ENCODE measurements at regions not wholly inside any gene's neighbourhood (a gene's known extent, or its start where the extent isn't known, plus 50 kb on each side); places are given as distances from the start of the nearest gene placed in this dataset.

GRCh38 chr2:11024687-11025086 is 113.0 kb downstream of the KCNF1 start:
- Mint-ChIP-seq H3K36me3 (ENCODE audit: insufficient read depth in 1 of 3, low read depth in 3 of 3) (no peaks in the 10 kb centered on the region), H3K27ac (no peak overlapping the region; a peak in 1 of 7 replicates)

More at GRCh38 chr2:11024687-11025086, 113.0 kb downstream of the KCNF1 start:
- Histone ChIP-seq H3T11ph (ENCODE audit: low read length) (no peak overlapping the region), H3K27ac (ENCODE audit: insufficient read length, low read depth, low read length) (no peak overlapping the region), H3K56ac (ENCODE audit: insufficient read length, low read depth, low read length) (no peak overlapping the region), H4K8ac (replicated peaks; ENCODE audit: insufficient read length, low read depth, low read length) (no peak overlapping the region), H2BK20ac (ENCODE audit: low read depth, low read length, poor library complexity, severe bottlenecking) (no peak overlapping the region), H3K79me2 (ENCODE audit: insufficient read depth, low read length) (no peaks in the 10 kb centered on the region), H3K9me3 (ENCODE audit: control insufficient read depth, low read depth, low read length) (no peaks in the 10 kb centered on the region), H4K5ac (ENCODE audit: insufficient read length, low read depth, low read length) (no peak overlapping the region), H2BK12ac (ENCODE audit: insufficient read length, low read depth, low read length) (no peak overlapping the region), H3K18ac (ENCODE audit: insufficient read length, low read depth, low read length) (no peak overlapping the region), H4K91ac (ENCODE audit: insufficient read length, low read depth, low read length) (no peak overlapping the region), H2BK15ac (ENCODE audit: low read depth, low read length) (no peak overlapping the region), H3K4me2 (ENCODE audit: insufficient read depth, insufficient read length, low read length) (no peak overlapping the region), H3K9ac (ENCODE audit: extremely low read depth, insufficient read length, low read length) (no peak overlapping the region), H3K23me2 (ENCODE audit: insufficient read length, low read depth, low read length, poor library complexity, severe bottlenecking) (no peaks in the 10 kb centered on the region), H3K4ac (ENCODE audit: low read depth, low read length) (no peak overlapping the region), H4K20me1 (ENCODE audit: control insufficient read depth, insufficient read depth, insufficient read length) (no peaks in the 10 kb centered on the region), H3K27me3 (ENCODE audit: insufficient read depth, low read length) (no peaks in the 10 kb centered on the region), H2BK120ac (ENCODE audit: low read depth, low read length, poor library complexity, severe bottlenecking) (no peak overlapping the region), H3K4me1 (ENCODE audit: insufficient read depth, low read length) (no peaks in the 10 kb centered on the region; the same call in 1 of the 2 replicates), H2BK5ac (ENCODE audit: insufficient read length, low read length) (no peak overlapping the region), H3K14ac (ENCODE audit: insufficient read depth, low read length) (no peak overlapping the region), H3K23ac (ENCODE audit: insufficient read length, low read depth, low read length) (no peak overlapping the region), H2AK5ac (ENCODE audit: insufficient read length, low read length) (no peak overlapping the region), H3K79me1 (ENCODE audit: insufficient read depth, low read depth, low read length, poor library complexity, severe bottlenecking) (no peaks in the 10 kb centered on the region), H2AFZ (ENCODE audit: low read length) (no peak overlapping the region)
- WGBS (ENCODE audit: extremely low coverage, insufficient read length, low lambda C conversion rate): no CpG with 5 or more reads among the region's 7 CpGs
- H3K4me3 Mint-ChIP-seq: no peak overlapping the region
- no peak for DNase-seq
- no peak for TF ChIP-seq CTCF (conservative IDR thresholded peaks at IDR 0.05)
- no peaks in the 10 kb centered on the region; the same call in 1 of the 2 replicates for H3K27me3 Mint-ChIP-seq (ENCODE audit: low read depth)
- no peaks in the 10 kb centered on the region for H3K9me3 Mint-ChIP-seq
- peaks cover 24 to 31% of the 10 kb centered on the region in 2 experiments for H3K4me1 Mint-ChIP-seq
